ENCODE measurements at regions not wholly inside any gene's neighbourhood (a gene's known extent, or its start where the extent isn't known, plus 50 kb on each side); places are given as distances from the start of the nearest gene placed in this dataset.

GRCh38 chr18:25561918-25562317 is 210.0 kb upstream of the ZNF521 start:
- H3K4me3 ChIP-seq (replicated peaks in 1 of 3; ENCODE audit: insufficient read depth in 1 of 3, low read depth in 1 of 3, low read length in 3 of 3), result no peak overlapping the region
- H3K27ac ChIP-seq (ENCODE audit: insufficient read depth, low read depth, low read length), result no peak overlapping the region
- POLR2A ChIA-PET, result no interaction called here
- CTCF ChIA-PET, result no interaction called here
- intact Hi-C loops (cut with micrococcal nuclease), result loop anchor here (1.0 to 10.0 kb wide), 4 partner anchors 210 to 333 kb away; partner anchors contain the start of gene ZNF521
- H3K27me3 ChIP-seq (ENCODE audit: control insufficient read depth in 2 of 2, insufficient read depth in 2 of 2, low read length in 2 of 2), result peaks cover 0 to 2% of the 10 kb centered on the region in 2 experiments
- H3K9me1 ChIP-seq (replicated peaks; ENCODE audit: control insufficient read depth, extremely low read depth, insufficient read depth, low read length), result no peaks in the 10 kb centered on the region
- peak in 1 of 2 donors; percentile 15 for TF ChIP-seq CTCF (IDR thresholded peaks at IDR 0.05; ENCODE audit: extremely low read depth in 1 of 2, insufficient read depth in 1 of 2, low read depth in 1 of 2, low read length in 2 of 2)
- TF ChIP-seq EZH2 (IDR thresholded peaks at IDR 0.05; ENCODE audit: borderline replicate concordance, low read depth, low read length, severe bottlenecking), result no peak
- H3K9ac ChIP-seq (replicated peaks; ENCODE audit: extremely low read depth, insufficient read depth, low read length), result no peak overlapping the region
- peaks cover 7% of the 10 kb centered on the region for H3K4me1 ChIP-seq (ENCODE audit: control insufficient read depth, extremely low read depth, insufficient read depth, low read length)
- no peaks in the 10 kb centered on the region for H3K9me3 ChIP-seq (replicated peaks; ENCODE audit: control insufficient read depth, insufficient read depth, low read length)
- no peaks in the 10 kb centered on the region for H4K20me1 ChIP-seq (replicated peaks; ENCODE audit: control insufficient read depth, extremely low read depth, insufficient read depth, low read length)
- peak; percentile 4 for FAIRE-seq
- H2AFZ ChIP-seq (ENCODE audit: low read depth, low read length), result no peak overlapping the region
- no peaks in the 10 kb centered on the region for H3K79me2 ChIP-seq (ENCODE audit: control insufficient read depth, insufficient read depth, low read length)
- DNase-seq (ENCODE audit: low read depth, low spot score), result peak; percentile 15
- dilution Hi-C loops (cut with MboI; ENCODE audit: extremely low pct_ligation_motif_present, low sequenced_read_pairs), result no loop called here
- no peaks in the 10 kb centered on the region for H3K36me3 ChIP-seq (ENCODE audit: control insufficient read depth in 2 of 2, extremely low read depth in 1 of 2, insufficient read depth in 2 of 2, low read length in 2 of 2)
- no peak overlapping the region for H3K4me2 ChIP-seq (ENCODE audit: insufficient read depth, low read length)
- BruUV-seq (replicated peaks), result no TSS peak

- no peaks in the 10 kb centered on the region for H3K9me3 ChIP-seq (replicated peaks; ENCODE audit: control insufficient read depth, insufficient read depth, low read length)
- H3K4me3 ChIP-seq (replicated peaks in 1 of 3; ENCODE audit: insufficient read depth in 1 of 3, low read depth in 1 of 3, low read length in 3 of 3), result no peak overlapping the region
- H3K27me3 ChIP-seq (ENCODE audit: control insufficient read depth in 2 of 2, insufficient read depth in 2 of 2, low read length in 2 of 2), result peaks cover 0 to under 1% of the 10 kb centered on the region in 2 experiments
- H3K4me1 ChIP-seq (ENCODE audit: control insufficient read depth, extremely low read depth, insufficient read depth, low read length), result peaks cover 10% of the 10 kb centered on the region
- no peaks in the 10 kb centered on the region for H3K36me3 ChIP-seq (ENCODE audit: control insufficient read depth in 2 of 2, extremely low read depth in 1 of 2, insufficient read depth in 2 of 2, low read length in 2 of 2)
- H3K9me1 ChIP-seq (replicated peaks; ENCODE audit: control insufficient read depth, extremely low read depth, insufficient read depth, low read length), result no peaks in the 10 kb centered on the region
- no peaks in the 10 kb centered on the region for H4K20me1 ChIP-seq (replicated peaks; ENCODE audit: control insufficient read depth, extremely low read depth, insufficient read depth, low read length)
- H3K27ac ChIP-seq (ENCODE audit: insufficient read depth, low read depth, low read length), result no peak overlapping the region
- no TSS peak for BruUV-seq (replicated peaks)
- H3K4me2 ChIP-seq (ENCODE audit: insufficient read depth, low read length), result no peak overlapping the region
- CTCF ChIA-PET, result interaction anchor here (1.5 kb wide), 1 partner anchor 10 kb away, joined by 4 read pairs; no protein-coding TSS in a partner anchor
- DNase-seq (ENCODE audit: low read depth, low spot score) (no peak), FAIRE-seq (no peak)
- no peak overlapping the region for H2AFZ ChIP-seq (ENCODE audit: low read depth, low read length)
- no peaks in the 10 kb centered on the region for H3K79me2 ChIP-seq (ENCODE audit: control insufficient read depth, insufficient read depth, low read length)
- POLR2A ChIA-PET, result no interaction called here
- intact Hi-C loops (cut with micrococcal nuclease), result loop anchor here (5.0 to 10.0 kb wide), 2 partner anchors 208 to 334 kb away; partner anchors contain the start of gene ZNF521
- dilution Hi-C loops (cut with MboI; ENCODE audit: extremely low pct_ligation_motif_present, low sequenced_read_pairs), result no loop called here
- TF ChIP-seq POLR2AphosphoS5 (IDR thresholded peaks at IDR 0.05; ENCODE audit: insufficient read depth, low read depth, low read length), result no peak
- TF ChIP-seq GATA2 (IDR thresholded peaks at IDR 0.05; ENCODE audit: insufficient read depth, insufficient read length, low read depth, low read length), result no peak
- TF ChIP-seq CTCF (IDR thresholded peaks at IDR 0.05; ENCODE audit: extremely low read depth in 1 of 2, insufficient read depth in 1 of 2, low read depth in 1 of 2, low read length in 2 of 2), result no peak
- no peak for TF ChIP-seq MYC (IDR thresholded peaks at IDR 0.05; ENCODE audit: low read depth, low read length)
- TF ChIP-seq POLR2A (IDR thresholded peaks at IDR 0.05; ENCODE audit: low read depth, low read length), result no peak
- TF ChIP-seq EZH2 (IDR thresholded peaks at IDR 0.05; ENCODE audit: borderline replicate concordance, low read depth, low read length, severe bottlenecking), result no peak
- H3K9ac ChIP-seq (replicated peaks; ENCODE audit: extremely low read depth, insufficient read depth, low read length), result no peak overlapping the region
These were observed 208.4 kb upstream of the ZNF521 start for GRCh38 chr18:25560369-25560768.
